Type B pancreatic cell (in vitro differentiated cells): ENCODE measurements at regions not wholly inside any gene's neighbourhood (a gene's known extent, or its start where the extent isn't known, plus 50 kb on each side); places are given as distances from the start of the nearest gene placed in this dataset.

ENCODE experiments used
- DNase-seq: peaks from one replicate; pipeline ENCODE4 v3.0.0; 2021; ENCODE audit warnings: mixed read lengths; ENCODE audit not compliant: unreplicated experiment; ENCODE audit errors: extremely low spot score
- H3K27ac Mint-ChIP-seq: 2 replicates; pipeline ENCODE4 v1.8.0; 2021; ENCODE audit warnings: mild to moderate bottlenecking, mixed read lengths
- H3K27me3 Mint-ChIP-seq: 2 replicates; pipeline ENCODE4 v1.8.0; 2021; ENCODE audit warnings: mixed read lengths
- H3K36me3 Mint-ChIP-seq: 2 replicates; pipeline ENCODE4 v1.8.0; 2021; ENCODE audit warnings: mixed read lengths
- H3K4me1 Mint-ChIP-seq: one replicate; pipeline ENCODE4 v1.8.0; 2021; ENCODE audit warnings: mixed read lengths; ENCODE audit not compliant: unreplicated experiment
- H3K4me3 Mint-ChIP-seq: 2 replicates; pipeline ENCODE4 v1.8.0; 2021; ENCODE audit warnings: mild to moderate bottlenecking, mixed read lengths
- H3K9me3 Mint-ChIP-seq: 2 replicates; pipeline ENCODE4 v1.8.0; 2021; ENCODE audit warnings: mixed read lengths
- CTCF ChIP-seq: fragments of 200-600 bp; sonication (generic); conservative IDR thresholded peaks from 2 replicates; pipeline ENCODE4 v1.5.0; 2021; ENCODE audit warnings: antibody characterized with exemption, mild to moderate bottlenecking

DNA sequence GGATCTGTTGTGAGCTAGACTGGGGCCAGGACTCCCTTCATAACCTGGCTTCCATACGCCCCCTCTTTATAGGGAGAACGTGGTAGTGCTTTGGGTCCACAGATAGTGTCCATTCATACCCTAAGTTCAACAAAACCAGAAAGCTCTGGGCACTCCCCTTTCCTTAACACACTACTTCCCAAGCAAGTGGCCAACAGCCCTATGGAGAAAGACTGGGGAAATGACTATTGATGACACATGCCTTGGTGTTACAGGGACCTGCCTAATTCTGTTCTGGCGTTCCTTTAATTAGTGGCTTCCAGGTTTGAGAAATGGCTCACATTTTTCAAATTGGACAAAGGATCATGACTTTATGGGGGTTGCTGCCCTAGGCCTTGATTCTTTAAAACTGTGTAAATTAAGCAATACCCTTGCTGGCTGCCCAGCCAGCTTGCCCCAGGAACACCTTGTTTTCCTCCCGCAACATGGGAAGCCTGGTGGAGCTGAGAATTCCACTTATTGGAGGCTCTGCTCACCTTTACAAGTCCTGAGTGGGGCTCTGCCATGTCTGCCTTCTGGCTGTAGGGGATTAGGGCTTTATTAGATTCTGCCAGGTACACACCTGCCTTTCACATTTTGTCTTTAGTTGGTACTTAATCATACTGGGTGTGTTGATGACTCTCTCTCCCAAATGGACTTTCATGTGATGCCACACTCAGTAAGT lies 61.1 kb downstream of the RGS12 start:
- Mint-ChIP-seq H3K9me3 (peaks cover 8% of the 10 kb centered on the region), H3K4me3 (no peak overlapping the region), H3K4me1 (no peaks in the 10 kb centered on the region), H3K36me3 (peaks cover 22% of the 10 kb centered on the region), H3K27ac (no peak overlapping the region), H3K27me3 (no peaks in the 10 kb centered on the region)
- no peak for DNase-seq
- no peak for TF ChIP-seq CTCF

GRCh38 chr4:3354455-3354811 lies 61.6 kb downstream of the RGS12 start:
- no peak for TF ChIP-seq CTCF
- Mint-ChIP-seq H3K4me3 (no peak overlapping the region), H3K27ac (no peak overlapping the region), H3K27me3 (no peaks in the 10 kb centered on the region), H3K9me3 (peaks cover 8% of the 10 kb centered on the region), H3K4me1 (no peaks in the 10 kb centered on the region), H3K36me3 (peaks cover 22% of the 10 kb centered on the region)
- no peak for DNase-seq

DNA sequence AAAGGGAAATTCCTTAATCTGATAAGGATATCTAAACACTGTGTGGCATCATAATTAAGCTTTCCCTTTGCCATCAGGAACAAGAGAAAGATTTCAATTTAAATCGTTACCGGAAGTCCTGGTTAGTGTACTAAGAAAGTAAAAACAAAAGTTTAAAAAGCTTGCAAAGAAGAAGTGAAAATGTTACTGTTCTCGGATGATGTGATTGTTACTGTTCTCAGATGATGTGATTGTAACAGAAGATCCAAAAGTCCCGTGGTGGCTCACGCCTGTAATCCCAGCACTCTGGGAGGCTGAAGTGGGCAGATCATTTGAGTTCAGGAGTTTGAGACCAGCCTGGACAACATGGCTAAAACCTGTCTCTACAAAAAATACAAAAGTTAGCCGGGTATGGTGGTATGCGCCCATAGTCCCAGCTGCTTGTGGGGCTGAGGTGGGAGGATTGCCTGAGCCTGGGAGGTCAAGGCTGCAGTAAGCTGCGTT lies 62.5 kb downstream of the RGS12 start:
- Mint-ChIP-seq H3K9me3 (peaks cover 8% of the 10 kb centered on the region), H3K27me3 (no peaks in the 10 kb centered on the region)
- no peak for DNase-seq

GRCh38 chr4:3358656-3359055 lies 65.8 kb downstream of the RGS12 start:
- Mint-ChIP-seq H3K4me1 (peaks cover 14% of the 10 kb centered on the region), H3K4me3 (no peak overlapping the region), H3K9me3 (no peaks in the 10 kb centered on the region), H3K36me3 (peaks cover 14% of the 10 kb centered on the region), H3K27me3 (no peaks in the 10 kb centered on the region), H3K27ac (no peak overlapping the region)
- no peak for TF ChIP-seq CTCF
- no peak for DNase-seq

More for the DNA sequence above, 62.5 kb downstream of the RGS12 start:
- Mint-ChIP-seq H3K36me3 (peaks cover 22% of the 10 kb centered on the region), H3K4me3 (no peak overlapping the region), H3K4me1 (peaks cover 4% of the 10 kb centered on the region), H3K27ac (no peak overlapping the region)
- TF ChIP-seq CTCF: no peak

- Mint-ChIP-seq H3K4me1 (peaks cover 19% of the 10 kb centered on the region), H3K36me3 (peaks cover 14% of the 10 kb centered on the region), H3K9me3 (no peaks in the 10 kb centered on the region), H3K4me3 (no peak overlapping the region), H3K27me3 (no peaks in the 10 kb centered on the region), H3K27ac (no peak overlapping the region)
- no peak for TF ChIP-seq CTCF
- no peak for DNase-seq
Measured at GRCh38 chr4:3360777-3361176, 68.0 kb downstream of the RGS12 start.

DNA sequence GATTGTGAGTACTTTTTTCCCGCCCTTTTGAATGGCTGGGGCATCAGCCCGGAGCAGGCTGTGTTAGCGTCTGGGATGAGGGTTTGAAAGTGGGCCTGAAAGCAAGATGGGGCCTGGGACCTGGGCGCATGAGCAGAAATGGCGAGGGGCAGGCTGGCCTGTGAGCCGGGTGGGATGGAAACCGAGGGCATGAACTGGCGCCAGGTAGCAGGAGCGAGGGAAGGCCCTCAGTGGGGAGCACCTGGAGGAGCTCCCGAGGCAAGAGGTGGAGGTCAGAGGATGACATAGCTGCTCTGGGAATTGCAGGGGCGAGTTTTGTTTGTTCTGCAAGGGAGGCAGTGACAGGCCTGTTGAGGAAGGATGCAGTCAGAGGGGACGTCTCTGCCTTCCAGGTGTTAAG lies 68.6 kb downstream of the RGS12 start:
- no peaks in the 10 kb centered on the region for H3K27me3 Mint-ChIP-seq
- H3K36me3 Mint-ChIP-seq: peaks cover 13% of the 10 kb centered on the region
- no peak for DNase-seq
- H3K4me3 Mint-ChIP-seq: no peak overlapping the region
- H3K27ac Mint-ChIP-seq: no peak overlapping the region
- H3K9me3 Mint-ChIP-seq: no peaks in the 10 kb centered on the region
- H3K4me1 Mint-ChIP-seq: peaks cover 21% of the 10 kb centered on the region
- no peak for TF ChIP-seq CTCF
